ENCODE measurements at regions not wholly inside any gene's neighbourhood (a gene's known extent, or its start where the extent isn't known, plus 50 kb on each side); places are given as distances from the start of the nearest gene placed in this dataset.

DNA sequence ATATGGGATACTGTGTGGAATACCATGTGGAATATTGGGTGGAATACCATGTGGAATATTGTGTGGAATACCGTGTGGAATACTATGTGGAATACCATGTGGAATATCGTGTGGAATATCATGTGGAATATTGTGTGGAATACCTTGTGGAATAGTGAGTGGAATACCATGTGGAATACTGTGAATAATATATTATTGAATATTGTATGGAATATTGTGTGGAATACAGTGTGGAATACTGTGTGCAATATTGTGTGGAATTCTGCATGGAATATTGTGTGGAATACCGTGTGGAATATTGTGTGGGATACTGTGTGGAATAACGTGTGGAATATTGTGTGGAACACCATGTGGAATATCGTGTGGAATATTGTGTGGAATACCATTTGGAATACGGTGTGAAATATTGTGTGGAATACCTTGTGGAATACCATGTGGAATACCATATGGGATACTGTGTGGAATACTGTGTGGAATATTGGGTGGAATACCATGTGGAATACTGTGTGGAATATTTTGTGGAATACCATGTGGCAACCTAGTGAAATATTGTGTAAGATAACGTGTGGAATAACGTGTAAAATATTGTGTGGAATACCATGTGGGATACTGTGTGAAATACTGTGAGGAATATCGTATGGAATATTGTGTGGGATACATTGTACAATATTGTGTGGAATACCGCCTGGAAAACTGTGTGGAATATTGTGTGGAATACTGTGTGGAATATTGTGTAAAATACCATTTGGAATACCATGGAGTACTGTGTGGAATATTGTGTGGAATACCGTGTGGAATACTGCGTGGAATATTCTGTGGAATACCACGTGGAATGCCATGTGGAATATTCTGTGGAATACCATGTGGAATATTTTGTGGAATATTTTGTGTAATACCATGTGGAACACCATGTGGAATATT, 133.9 kb upstream of the CHST15 start:
- DNase-seq (ENCODE audit: low spot score), result peak; percentile 48

DNA sequence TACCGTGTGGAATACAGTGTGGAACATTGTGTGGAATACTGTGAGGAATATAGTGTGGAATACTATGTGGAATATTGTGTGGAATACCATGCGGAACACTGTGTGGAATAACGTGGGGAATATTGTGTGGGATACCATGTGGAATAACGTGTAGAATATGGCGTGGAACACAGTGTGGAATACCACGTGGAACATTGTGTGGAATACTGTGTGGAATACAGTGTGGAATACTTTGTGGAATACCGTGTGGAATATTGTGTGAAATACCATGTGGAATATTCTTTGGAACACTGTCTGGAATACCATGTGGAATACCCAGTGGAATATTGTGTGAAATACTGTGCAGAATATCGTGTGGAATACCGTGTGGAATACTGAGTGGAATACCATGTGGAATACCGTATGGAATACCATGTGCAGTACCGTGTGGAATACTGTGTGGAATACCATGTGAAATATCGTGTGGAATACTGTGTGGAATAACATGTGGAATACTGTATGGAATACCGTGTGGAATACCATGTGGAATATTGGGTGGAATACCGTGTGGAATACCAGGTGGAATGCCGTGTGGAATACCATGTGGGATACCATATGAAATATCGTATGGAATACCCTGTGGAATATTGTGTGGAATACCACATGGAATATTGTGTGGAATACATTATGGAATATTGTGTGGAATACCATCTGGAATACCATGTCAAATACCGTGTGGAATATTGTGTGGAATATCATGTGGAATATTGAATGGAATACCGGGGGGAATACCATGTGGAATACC, 133.1 kb upstream of the CHST15 start:
- peak; percentile 34 for DNase-seq (ENCODE audit: low spot score)

DNA sequence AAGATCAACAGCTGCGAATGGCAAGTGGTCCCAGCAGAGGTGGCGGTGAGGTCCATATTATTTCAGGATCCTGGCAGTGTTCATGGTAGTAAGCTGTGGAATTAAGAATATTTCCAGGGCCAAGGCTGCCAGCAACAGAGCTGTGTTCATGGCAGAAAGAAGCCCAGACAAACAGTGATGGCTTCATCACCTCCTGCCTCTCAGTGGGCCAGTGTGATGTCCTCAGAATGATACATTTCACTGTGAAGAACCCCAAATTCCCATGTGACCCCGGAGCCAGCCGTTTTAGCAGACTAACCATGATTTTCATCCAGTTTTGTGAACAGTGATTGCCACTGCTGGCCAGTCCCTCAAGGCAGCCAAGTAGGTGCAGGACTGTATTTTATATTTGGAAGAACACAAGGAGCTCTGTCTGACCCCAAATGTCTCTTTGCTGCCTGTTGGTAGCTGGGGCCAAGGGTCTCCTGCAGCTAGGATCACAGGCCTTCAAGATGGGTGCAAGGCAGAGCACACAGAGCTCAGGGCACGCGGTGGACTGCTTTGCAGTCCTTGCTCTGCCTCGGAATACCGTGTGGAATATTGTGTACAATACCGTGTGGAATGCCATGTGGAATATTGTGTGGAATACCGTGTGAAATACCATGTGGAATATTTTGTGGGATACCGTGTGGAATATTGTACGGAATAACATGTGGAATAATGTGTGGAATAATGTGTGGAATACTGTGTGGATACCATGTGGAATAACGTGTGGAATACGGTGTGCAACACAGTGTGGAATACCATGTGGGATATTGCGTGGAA, 132.3 kb upstream of the CHST15 start:
- DNase-seq (ENCODE audit: low spot score), result peak; percentile 89

DNA sequence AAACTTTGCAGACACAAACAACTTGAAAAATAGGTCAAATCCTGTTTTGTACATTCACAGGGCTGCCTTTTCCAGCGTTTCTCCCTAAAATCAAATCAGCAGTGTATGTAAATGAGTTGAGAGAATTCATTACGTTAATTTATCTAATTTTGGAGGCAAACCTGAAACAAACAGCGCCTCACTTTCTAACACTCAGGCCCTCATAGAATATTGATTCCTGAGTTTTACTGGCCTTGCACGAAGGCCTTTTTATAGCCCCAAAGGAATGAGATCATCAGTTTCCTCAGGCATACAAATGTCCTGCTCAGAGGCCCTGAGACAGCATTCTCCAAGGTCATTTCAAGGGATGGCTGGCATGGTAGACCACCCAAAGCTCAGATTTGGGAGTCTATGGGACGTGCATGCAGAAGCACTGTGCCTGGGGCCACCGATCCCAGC, 131.7 kb upstream of the CHST15 start:
- no peak for DNase-seq (ENCODE audit: low spot score)

DNA sequence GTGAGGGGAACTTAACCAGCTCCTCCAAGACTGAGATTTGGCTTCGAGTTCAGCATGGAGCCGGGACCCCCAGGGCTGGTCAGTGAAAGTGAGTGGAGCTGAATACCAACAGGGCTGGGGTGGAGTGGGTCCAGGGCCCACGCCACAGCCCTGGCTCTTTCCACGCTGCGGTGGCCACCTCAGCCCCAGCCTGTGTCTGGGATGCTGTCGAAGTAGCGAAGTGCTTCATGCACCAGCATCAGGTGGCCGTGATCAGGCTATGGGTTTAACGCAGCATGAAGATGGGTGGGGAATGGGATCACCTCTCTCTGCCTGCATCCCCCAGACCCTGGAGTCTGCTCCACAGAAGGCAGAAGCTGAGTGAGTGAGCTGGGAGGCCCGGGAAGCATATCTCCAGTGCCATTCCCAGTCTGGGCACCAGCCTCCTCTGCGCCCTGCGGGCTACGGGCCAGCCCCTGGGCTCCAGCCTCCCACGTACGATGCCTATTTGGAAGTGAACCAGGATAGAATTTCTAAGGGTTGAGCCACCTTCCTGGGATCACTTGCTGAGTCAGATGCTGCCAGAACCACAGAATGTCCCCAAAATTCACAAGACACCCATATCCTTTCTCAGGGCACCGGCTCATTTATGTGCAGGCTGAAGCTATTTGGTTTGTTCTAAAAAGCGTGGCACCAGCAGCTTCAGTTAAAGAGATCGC, 131.1 kb upstream of the CHST15 start:
- DNase-seq (ENCODE audit: low spot score), result peak; percentile 37

- no peak for DNase-seq (ENCODE audit: low spot score)
These were observed 130.3 kb upstream of the CHST15 start for GRCh38 chr10:124223711-124224085.

GRCh38 chr10:124222988-124223710, 129.8 kb upstream of the CHST15 start:
- peak; percentile 11 for DNase-seq (ENCODE audit: low spot score)

DNA sequence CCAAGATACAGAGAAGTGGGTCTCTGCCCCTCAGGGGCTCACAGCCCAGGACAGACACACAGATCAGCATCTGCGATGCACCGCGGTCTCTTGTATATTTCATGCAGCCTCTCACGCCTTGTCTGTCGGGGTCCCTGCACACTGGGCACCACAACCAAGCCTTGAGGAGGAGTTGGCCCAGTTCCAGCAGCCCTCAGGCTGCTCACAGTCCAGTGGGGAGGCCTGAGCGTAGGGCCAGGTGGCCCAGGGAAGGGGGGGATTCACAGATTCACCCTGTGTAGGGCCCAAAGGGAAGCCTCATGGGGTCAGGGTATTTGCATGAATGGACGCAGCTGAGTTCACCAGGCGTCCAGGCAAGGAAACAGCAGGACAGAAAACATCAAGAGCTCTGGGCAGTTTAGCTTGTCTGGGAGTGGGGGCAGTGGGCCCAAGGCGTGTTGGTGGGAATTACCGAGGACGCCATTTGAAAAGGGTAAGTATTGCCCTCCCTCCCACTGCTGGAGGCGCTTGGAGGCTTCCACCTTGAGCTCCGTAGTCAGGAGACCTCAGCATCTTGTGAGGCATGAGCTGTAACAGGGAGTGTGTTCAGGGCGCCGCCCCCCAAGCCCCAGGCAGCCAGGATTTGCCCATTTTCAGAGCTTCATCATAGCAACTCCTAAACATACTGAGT, 129.1 kb upstream of the CHST15 start:
- peak; percentile 57 for DNase-seq (ENCODE audit: low spot score)

- DNase-seq (ENCODE audit: low spot score), result peak; percentile 63
These were observed 128.2 kb upstream of the CHST15 start for GRCh38 chr10:124221356-124222317.

DNA sequence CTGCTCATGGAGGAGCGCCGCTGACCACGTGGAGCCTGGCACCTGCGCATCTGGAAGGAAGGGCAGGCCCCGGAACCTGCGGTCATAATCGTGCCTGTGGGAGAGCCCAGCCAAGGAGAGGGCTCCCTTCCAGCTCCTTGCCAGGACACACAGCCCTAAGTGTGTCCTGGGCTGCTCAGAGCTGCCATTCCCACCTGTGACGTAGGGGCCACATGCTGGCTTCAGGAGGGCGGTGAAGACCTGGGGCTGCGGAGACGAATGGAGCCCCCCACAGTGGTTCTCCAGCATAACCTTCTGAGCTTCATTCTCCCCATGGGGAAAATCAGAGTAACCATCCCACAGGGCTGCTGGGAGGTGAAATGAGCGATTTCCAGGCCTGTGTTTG, 127.6 kb upstream of the CHST15 start:
- DNase-seq (ENCODE audit: low spot score), result no peak

GRCh38 chr10:124220547-124220946, 127.1 kb upstream of the CHST15 start:
- DNase-seq (ENCODE audit: low spot score), result no peak

DNA sequence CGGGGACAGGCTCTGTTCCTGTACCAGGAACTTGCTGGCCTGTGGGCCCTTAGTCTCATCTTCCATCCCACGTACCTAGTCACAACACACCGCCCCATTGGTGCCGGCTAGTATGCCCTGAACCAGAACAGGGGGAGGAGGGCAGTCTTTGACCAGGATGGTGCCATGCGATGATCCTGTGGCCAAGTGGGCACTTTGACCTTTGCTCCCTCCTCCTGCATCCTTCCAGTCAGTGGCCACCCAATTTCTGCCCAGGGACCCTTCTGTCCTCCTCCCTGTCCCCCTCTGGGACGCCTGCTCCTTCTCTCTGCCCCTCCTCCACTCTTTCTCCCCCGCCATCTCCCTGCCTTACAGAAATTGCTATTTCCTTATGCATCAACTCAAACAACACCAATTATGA, 126.3 kb upstream of the CHST15 start:
- no peak for DNase-seq (ENCODE audit: low spot score)

DNA sequence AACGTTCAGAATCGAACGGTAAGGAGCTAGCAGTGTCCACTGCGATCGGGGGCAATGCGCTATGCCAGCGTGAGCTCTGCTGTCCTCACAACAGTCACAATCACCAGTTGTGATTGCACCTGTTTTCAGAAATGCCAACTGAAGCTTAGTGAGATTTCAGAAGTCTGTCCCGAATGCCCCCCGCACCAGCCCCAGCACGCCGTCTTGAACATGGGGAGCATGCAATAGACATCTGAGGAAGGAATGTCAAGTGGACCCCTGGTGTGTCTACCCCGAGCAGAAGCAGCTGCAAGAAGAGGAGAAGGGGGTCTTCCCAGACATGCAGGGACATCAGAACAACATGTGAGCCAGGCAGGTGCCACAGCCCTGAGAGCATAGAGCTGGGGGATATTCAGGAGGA, 125.7 kb upstream of the CHST15 start:
- no peak for DNase-seq (ENCODE audit: low spot score)

- peak; percentile 10 for DNase-seq (ENCODE audit: low spot score)
These were observed 124.8 kb upstream of the CHST15 start for GRCh38 chr10:124217906-124218804.

DNA sequence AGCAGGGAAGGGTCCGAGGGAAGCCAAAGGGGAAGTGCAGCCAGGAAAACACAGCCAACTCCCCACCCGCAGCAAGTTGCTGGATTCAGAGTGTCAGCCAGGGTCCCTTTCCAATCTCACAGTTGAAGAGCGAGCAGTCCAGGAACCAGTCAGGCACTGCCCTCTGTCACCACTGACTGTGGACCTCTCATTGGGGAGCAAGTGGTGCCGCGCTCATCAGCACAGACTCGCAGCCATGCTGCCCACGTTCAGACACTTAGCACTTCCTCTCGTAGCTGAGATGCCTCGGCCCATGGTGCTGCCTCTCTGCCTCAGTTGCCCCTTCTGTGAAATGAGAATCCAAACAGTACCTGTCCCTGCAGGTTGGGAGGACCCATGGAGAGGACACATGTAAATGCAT, 123.6 kb upstream of the CHST15 start:
- DNase-seq (ENCODE audit: low spot score), result no peak

DNA sequence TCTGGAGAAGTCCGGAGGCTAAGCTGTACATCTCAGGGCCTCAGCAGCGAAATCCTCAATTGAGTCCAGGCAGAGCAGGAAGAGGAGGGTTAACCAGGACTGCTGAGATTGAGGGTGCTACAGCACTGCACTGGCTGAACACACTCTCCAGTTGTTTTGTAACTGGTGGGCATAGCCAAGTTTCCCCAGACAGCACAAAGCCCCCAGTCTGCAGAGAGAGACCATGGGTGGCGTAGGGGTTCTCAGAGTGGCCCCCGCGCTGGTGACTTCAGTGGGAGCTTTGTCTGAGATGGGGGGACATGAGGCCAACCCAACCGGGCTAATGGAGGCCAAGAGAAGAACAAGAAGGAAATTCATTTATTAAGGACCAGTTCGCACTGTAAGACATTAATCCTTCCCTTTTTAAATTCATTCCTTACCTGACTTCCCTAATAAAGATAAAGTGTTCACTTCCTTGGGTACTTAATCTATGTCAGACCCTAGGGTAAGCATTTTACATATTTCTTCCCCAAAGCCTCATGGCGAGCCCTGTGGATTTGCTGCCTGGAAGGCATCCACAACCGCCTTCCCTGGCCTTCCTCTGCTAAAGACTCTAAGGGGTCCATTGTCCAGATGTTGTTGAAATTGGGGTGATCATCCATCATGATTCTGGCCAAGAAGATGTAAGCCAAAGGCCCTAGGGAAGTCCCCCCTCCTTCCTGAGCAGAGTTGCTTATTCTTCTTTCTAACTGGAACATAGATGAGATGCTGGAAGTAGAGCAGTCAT, 121.4 kb upstream of the CHST15 start:
- no peak for DNase-seq (ENCODE audit: low spot score)

DNA sequence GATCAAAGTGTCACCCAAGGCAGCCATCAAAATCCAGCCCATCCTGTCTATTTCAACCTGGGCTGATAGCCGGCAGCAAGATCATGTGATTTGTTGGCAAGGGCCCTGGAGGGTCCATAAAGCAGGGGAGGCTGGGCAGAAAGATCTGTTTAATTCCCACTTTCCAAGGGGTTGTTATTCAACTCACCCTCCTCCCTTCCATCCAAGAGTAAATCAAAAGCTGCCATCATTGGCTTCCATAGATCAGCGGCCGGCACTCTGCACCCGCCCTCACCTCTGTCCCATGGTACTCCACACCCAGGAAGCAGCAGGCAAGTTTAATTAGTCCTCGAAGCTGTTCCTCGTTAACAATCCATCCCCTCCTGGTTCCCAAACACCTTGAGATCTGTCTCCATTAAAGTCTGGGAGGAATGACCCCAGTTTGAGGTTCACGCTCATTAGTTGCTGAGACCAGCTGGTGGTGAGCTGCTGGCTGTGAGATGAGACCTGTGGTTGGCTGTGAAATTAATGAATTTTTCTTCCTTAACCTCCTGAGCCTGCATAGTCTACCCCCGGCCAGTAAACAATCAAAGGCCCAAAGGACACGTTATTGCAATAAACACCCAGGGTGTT, 120.6 kb upstream of the CHST15 start:
- no peak for DNase-seq (ENCODE audit: low spot score)
